ENCODE measurements at regions not wholly inside any gene's neighbourhood (a gene's known extent, or its start where the extent isn't known, plus 50 kb on each side); places are given as distances from the start of the nearest gene placed in this dataset.

DNA sequence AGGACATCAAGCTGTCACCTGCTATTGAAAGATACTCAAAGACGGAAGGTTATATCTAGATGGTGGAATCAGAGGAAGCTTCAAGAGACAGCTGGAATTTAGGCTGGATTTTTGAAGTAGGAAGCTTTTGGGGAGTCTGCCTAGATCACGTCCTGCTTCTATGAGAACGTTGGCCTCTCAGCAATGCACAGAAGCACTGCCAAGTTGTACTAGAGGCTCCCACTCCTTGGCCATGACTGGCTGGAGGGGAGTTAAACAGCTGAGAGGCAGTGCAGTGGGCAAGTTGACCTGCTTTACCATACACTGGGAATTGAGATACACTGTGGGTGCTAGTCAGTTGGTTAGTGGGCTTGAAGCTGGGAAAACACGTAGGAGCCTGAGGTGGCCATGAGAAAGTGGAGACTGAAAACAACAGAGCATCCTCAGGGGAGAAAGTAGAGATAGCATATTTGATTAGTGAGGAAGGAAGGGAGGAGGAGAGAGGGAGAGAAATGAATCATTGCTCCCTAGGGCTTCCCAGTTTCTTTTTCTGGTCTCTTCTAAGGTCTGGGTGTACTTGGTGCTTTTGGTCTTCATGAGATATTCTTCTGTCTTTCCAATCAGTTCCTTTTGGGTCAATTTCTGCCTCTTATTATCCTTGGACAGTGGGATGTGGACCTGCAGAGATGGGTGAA is 110.8 kb downstream of the EMP1 start:
- no peak for DNase-seq (ENCODE audit: low read depth, low spot score)
- no peak overlapping the region for H3K4me3 ChIP-seq (ENCODE audit: low read length)

DNA sequence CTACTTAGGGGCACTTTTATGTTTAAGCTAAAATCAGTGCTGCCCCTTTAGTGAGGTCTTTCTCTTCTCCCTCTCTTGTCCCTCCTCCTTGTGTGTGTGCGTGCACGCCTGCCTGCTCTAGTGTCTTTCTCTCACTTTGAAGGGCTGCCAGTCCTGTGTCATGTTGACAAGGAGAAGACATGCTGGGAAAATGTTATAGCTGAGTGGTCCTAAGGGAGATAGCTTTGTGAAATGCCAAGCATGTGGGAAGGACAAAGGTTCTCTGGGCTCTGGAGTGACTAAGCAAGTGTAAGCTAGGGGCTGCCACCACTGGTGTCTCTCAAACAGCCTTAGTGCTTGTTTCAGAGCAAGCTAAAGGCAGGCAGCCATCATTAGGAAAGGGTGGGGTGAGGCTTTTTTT is 108.4 kb downstream of the EMP1 start:
- DNase-seq (ENCODE audit: low read depth, low spot score): no peak
- H3K4me3 ChIP-seq (ENCODE audit: low read length): no peak overlapping the region

DNA sequence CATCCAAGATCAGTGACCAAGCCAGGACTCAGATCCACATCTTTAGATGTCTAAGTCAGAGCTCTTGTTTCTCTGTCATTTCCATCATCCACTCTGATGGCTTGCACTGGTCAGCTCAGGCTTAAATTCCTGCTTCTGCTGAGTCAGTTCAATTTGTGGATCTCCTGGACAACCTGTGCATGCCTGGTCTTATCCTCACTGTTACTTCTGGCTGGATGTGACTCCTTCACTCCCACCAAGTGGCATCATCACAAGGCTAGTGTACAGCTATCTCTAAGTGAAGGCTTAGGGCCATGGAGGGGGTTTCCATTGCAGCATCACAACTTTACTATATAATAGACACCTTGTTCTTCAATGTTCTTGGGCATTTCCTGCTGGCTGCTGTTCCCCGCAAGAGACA is 102.9 kb downstream of the EMP1 start:
- DNase-seq (ENCODE audit: low read depth, low spot score): no peak
- no peak overlapping the region for H3K4me3 ChIP-seq (ENCODE audit: low read length)

DNA sequence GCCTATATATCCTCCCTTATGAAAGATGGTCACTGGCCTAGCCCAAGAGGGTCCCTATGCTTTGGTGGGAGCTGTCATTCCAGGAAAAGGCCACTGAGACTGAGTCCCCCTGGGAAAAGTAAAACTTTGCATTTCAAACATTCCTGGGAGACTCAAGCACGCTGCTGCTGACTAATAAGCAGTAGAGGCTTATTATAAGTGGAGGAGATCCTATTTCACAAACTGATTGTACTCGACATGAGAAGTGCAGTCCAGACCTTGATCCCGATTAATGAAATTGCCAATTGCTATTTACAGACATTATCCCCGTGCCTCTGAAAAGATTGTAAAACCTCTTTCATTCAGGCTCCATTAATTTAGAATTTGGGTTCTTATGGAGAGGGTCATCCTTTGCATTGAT is 96.6 kb downstream of the EMP1 start:
- DNase-seq (ENCODE audit: low read depth, low spot score): no peak
- H3K4me3 ChIP-seq (ENCODE audit: low read length): no peak overlapping the region

DNA sequence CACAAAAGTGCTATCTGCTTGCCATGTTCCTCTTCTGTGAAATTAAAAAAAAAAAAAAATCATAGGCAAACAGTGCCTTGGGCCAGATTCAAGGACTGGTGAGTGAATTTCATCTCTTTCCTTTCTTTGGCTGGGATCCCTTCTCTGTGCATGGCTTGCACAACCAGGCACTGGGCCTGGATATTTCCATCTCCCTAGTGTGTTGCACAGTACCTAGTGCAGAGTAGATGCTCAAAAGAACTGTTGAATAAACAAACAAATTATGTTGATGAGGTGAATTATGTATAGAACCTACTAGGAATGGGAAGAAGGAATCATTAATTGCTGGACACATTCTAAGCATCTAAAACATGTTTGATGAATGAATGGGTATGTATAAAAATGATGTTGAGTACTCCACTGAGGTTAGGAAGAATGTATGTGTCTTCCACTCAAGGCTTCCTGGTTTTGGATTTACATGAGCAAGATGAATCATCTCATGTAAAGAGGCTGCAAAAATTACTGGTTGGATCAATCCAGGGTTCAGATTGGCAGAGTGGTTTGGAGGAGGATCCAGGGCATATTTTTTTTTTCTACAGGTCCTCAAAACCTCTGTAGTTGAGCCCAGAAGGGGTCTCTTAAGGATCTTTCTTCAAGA is 93.2 kb downstream of the EMP1 start:
- H3K4me3 ChIP-seq (ENCODE audit: low read length): no peak overlapping the region
- no peak for DNase-seq (ENCODE audit: low read depth, low spot score)

DNA sequence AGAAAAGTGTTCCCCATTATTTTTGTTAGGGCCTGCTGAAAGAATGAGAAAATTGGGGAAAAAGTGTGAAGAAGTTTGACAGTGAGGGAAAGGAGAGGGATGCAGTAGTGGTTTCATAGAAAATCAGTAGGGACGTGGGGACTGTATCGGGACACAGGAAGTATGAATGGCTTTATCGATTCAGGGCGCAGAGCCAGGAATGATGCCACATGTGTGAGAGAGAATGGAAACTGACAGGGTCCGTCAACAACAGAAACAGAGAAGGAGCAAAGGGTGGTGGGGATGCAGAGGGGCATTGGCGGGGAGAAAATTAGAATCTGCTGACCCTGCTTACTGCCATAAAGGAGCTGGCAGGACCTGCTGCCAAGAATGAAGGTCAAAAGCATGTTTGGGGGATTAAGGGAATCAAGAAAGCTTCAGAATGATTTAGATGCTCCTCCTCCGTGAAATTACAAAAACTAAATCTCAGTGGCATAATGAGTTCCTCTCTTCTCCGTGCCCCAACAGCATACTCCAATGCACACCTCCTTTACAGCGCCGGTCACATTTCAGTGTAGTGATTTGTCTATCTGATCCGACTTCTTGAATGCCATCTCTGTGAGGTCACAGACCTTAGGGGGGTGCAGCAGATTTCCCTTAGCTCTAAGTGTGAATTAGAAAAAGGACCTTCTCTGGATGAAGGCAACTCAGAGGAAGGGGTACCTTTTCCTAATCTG is 92.6 kb downstream of the EMP1 start:
- H3K4me3 ChIP-seq (ENCODE audit: low read length): no peak overlapping the region
- no peak for DNase-seq (ENCODE audit: low read depth, low spot score)

DNA sequence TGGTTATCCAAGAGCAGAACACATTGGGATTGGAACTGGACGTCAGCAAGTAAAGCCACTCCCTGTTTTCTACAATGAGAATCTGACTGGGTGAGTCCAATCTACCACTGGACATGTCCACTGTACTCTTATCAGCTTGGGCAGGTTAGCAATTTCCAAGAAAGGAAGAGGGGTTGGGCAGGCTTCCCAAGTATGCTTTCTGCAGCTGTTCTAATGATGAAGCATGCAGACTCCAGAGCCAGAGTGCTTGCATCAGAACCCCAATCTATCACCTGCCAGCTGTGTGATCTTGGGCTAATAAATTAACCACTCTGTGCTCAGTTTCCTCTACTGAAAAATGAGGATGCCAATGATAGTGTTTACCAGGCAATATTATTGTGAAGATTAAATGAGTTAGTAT is 92.0 kb downstream of the EMP1 start:
- DNase-seq (ENCODE audit: low read depth, low spot score): no peak
- H3K4me3 ChIP-seq (ENCODE audit: low read length): no peak overlapping the region

DNA sequence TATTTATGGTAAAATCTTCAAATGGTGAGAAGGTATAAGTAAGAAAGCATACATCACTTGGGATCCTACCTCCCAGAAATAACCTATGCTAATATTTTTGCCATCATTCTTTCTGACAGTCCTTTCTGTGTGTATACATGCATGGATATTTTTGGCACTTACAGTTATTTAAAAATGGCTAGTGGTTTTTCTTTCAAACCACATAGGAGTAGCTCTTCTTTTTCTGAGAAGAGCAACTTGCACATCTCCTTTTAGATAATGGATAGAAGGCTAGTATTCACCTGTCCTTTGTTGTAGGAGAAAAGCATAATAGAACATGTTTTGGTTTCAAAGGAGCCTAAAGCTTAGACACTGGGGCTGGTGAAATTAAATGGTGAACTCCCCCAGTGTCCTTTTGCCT is 87.3 kb downstream of the EMP1 start:
- no peak overlapping the region for H3K4me3 ChIP-seq (ENCODE audit: low read length)
- DNase-seq (ENCODE audit: low read depth, low spot score): no peak

DNA sequence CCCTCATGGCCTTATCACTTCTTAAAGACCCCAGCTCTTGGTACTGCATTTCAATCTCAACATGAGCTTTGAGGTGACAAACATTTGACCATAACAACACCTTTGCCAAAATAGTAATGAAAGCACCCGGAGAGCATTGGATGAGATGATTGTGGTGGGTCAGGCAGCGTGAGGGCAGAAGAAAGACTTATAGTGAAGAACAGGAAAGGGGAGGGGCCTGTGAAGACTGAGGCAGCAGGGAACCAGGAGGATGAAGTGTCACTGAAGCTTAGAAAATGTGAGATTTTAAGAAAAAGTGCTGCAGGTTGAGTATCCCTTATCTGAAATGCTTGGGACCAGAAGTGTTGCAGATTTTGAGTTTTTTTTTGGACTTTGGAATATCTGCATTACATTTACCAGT is 86.3 kb downstream of the EMP1 start:
- no peak for DNase-seq (ENCODE audit: low read depth, low spot score)

DNA sequence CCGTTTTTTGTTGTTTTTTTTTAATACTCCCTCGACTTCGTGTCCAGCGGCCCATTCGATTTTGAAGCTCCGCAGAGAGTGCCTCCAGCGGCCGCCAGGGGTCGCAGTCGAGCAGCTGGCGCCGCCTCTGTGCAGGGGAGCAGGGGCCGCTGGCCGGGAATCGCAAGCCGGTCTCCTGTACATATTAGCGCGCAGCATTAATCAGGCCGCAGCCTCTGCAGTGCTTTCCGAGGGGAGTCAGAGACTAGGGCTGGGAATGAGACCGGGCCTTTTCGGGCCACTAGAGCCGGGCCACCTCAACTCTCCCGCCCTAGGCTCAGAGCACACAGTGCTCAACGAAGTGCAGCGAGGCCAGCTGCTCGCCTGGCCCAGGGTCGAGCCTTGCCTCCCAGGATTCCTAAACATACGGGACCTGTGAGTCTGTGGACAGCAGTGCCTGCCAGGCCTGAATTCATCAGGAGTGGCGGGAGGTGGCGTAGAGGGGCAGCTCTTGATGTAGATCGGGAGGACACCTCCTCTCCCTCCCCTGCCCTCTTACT is 81.8 kb downstream of the EMP1 start:
- H3K4me3 ChIP-seq (ENCODE audit: low read length): no peak overlapping the region

More for the DNA sequence above, 86.3 kb downstream of the EMP1 start:
- H3K4me3 ChIP-seq (ENCODE audit: low read length): no peak overlapping the region

DNA sequence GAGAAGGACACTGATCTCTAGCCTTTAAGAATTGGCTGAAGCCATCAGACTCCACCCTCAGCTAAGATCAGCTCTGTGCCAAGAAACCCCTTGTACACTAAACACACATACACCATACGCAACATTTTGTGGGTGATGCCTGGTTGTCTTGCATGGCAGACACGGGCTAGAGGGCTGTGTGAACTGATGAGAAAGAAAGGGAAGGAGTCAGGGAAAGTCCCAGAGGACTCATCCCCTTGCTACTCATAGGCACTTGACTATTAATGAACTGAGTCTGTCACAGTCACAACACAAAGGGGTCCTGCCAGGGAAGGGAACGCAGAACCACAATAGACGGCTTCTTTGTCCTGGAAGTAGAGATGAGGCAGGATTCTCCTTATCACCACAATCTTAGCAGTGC is 80.8 kb downstream of the EMP1 start:
- no peak overlapping the region for H3K4me3 ChIP-seq (ENCODE audit: low read length)
- DNase-seq (ENCODE audit: low read depth, low spot score): no peak

More for the DNA sequence above, 81.8 kb downstream of the EMP1 start:
- DNase-seq (ENCODE audit: low read depth, low spot score): no peak

DNA sequence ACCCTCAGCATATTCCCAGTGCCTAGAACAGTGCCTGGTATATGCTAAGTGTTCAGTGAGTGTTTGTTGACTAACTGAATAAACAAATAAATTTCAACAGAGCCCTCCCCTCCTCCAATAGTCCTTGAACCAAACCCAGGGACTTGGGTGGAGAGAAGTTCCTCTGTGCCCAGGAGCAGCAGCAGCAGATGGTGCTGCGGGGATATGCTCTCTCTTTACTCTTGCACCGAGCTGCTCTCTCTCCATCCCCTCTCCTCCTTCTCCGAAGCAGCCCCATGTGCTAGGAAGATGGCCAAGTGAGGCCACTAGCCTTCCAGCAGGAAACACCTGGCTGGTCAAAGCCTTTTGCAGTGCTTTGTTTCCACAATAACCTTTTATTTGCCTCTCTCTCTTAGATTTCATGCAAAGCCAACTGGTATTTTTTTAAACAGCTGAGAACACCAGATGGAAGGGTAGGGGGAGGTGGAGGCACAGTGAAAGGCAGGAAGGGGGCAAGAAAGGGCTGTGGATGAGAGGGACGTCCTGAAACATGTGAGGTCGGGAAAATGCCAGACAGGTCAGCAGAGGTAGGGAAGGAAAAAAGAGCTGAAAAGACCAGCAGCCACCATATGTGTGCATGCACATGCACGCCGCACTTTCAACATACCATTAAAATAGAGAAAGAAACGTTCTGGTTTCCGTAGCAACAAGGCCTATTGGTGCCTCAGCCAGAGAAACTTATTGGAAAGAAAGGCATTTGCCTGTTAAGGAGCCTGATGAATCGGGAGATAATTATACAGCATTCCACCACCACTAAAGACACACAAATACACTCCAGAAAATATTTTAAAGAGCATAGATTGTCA is 78.9 kb downstream of the EMP1 start:
- DNase-seq (ENCODE audit: low read depth, low spot score): no peak

DNA sequence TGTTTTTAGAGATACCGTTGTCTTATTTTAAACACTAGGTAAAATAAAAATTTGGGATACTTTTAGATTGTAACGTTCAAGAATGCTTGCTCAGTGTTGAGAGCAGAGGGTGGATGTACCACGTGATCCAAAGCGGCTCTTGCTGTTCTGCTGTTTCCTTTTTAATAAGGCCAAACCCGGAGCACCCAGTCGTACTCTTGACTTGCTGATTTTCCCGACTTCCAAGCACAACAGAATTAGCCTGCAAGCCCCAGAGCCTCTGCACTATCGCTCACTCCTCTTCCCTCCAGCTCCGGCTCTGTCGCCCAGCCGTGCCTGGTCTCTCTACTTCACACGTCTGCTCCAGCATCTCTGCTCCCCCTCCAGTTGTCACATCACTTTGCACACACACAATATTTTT is 77.3 kb downstream of the EMP1 start:
- no peak overlapping the region for H3K4me3 ChIP-seq (ENCODE audit: low read length)
- DNase-seq (ENCODE audit: low read depth, low spot score): no peak

More for the DNA sequence above, 78.9 kb downstream of the EMP1 start:
- no peak overlapping the region for H3K4me3 ChIP-seq (ENCODE audit: low read length)

DNA sequence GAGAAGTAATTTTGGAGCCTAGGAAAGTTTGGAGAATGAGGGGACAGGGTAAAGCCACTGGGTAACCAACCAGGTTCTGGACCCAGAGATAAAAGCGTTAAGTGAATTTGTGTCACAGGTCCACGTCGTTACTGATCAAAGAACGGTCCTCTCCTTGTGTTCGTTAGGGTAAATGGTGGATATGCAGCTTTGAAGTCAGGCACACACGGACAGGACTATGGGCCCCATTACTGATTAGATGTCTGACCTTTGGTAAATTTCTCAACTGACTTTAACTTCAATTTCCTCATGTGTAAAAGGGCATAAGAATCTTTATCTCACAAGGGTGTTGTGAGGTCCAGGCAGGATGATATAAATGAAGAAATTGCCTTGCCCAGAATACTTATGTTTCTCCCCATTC is 76.6 kb downstream of the EMP1 start:
- no peak overlapping the region for H3K4me3 ChIP-seq (ENCODE audit: low read length)
- no peak for DNase-seq (ENCODE audit: low read depth, low spot score)

DNA sequence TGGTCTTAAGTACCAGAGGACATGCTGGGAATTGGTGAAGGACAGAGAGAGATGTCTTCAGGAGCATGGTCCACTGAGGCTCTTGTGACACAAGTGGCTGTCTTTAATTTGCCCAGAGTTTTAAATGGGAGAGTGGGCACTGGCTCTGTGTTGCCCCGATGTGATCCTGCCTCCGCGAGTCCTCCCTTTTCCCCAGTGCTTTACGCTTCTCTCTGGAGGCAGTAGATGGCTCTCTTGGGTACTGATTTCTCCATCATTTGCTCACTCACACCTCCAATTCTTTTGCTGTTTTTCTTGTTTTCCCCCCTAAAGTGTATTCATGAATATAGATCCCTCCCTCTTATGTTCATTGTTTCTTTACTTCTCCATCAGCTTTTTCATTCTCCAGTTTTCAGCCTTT is 74.3 kb downstream of the EMP1 start:
- H3K4me3 ChIP-seq (ENCODE audit: low read length): no peak overlapping the region
- no peak for DNase-seq (ENCODE audit: low read depth, low spot score)

Data from Jurkat, Clone E6-1 (cell line).